ENCODE measurements at regions not wholly inside any gene's neighbourhood (a gene's known extent, or its start where the extent isn't known, plus 50 kb on each side); places are given as distances from the start of the nearest gene placed in this dataset.

DNA sequence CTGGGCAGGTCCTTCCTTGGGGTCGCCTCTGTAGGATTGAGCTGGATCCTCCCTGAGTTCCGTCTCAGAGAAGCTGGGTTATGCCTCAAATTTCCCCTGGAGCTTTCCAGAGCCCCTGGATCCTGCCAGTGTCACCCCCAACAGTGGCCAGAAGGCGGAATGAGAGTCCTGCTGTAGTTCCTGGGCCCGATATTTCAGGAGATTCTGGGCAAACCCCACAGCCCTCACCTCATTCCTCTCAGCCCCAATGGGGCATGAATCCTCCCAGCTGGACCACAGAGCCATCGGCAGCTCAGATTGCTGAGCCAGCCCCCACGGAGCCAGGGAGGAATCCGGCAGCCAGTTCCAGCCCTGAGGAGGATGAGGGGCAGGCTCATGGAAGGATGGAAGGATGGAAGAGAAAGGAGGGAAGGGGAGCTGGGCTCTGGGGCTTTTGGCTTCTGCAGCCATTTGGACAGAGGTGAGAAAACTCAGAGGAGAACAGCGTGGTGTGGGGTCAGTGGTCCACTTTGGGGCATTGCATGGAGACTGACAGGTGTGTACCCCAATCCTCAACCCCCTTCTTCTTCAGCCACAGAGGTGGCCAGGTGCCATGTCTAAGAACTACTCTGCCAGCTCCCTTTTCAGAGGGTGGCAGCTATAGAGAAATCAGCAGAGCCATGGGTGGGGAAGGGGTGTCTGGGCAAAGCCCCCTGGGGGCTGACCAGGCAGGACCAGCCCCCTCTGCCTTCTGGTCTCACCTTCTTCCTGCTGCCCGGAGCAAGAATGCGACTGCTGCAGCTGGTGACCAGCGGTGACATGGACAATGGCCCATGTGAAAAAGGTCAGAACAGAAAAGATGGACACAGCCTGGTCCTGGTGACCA lies 867.6 kb downstream of the TBC1D22A start:
- no peak overlapping the region for H3K4me3 ChIP-seq (ENCODE audit: insufficient read depth, low read depth, low read length, poor library complexity, severe bottlenecking)
- no peak for DNase-seq
- no peaks in the 10 kb centered on the region for H3K9me3 ChIP-seq (ENCODE audit: control insufficient read depth, low read length)
- no peaks in the 10 kb centered on the region for H3K36me3 ChIP-seq (ENCODE audit: control insufficient read depth, insufficient read depth, low read length)
- H3K27me3 ChIP-seq (replicated peaks; ENCODE audit: control insufficient read depth, insufficient read depth, low read length, poor library complexity, severe bottlenecking) = no peaks in the 10 kb centered on the region
- no peaks in the 10 kb centered on the region for H3K4me1 ChIP-seq (ENCODE audit: control insufficient read depth, insufficient read depth, low read length, poor library complexity, severe bottlenecking)
- no peak overlapping the region for H3K27ac ChIP-seq (ENCODE audit: insufficient read depth, low read length, poor library complexity, severe bottlenecking)

DNA sequence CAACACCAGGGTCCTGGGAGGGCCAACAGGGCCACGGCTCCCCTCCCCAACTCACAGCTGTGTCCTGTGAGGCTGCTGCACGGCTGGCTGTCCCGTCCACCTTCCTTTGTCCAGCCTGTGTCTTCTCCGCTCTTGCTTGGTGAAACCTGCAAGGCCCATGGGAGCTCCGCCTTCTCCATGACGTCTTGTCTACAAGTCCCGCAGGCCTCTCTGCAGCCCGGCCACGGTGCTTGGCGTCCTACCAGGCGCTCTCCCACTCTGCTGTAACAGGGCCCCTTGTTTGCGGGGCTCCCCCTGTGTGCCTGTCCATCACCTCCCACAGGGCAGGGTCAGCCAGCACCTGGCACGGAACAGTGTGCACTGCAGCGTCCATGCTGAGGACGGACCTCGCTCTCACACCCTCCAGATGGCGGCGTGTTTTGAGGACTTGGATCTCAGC lies 866.8 kb downstream of the TBC1D22A start:
- no peaks in the 10 kb centered on the region for H3K4me1 ChIP-seq (ENCODE audit: control insufficient read depth, insufficient read depth, low read length, poor library complexity, severe bottlenecking)
- no peaks in the 10 kb centered on the region for H3K9me3 ChIP-seq (ENCODE audit: control insufficient read depth, low read length)
- H3K27ac ChIP-seq (ENCODE audit: insufficient read depth, low read length, poor library complexity, severe bottlenecking) = no peak overlapping the region
- H3K36me3 ChIP-seq (ENCODE audit: control insufficient read depth, insufficient read depth, low read length) = no peaks in the 10 kb centered on the region
- no peak for DNase-seq
- no peaks in the 10 kb centered on the region for H3K27me3 ChIP-seq (replicated peaks; ENCODE audit: control insufficient read depth, insufficient read depth, low read length, poor library complexity, severe bottlenecking)
- H3K4me3 ChIP-seq (ENCODE audit: insufficient read depth, low read depth, low read length, poor library complexity, severe bottlenecking) = no peak overlapping the region

DNA sequence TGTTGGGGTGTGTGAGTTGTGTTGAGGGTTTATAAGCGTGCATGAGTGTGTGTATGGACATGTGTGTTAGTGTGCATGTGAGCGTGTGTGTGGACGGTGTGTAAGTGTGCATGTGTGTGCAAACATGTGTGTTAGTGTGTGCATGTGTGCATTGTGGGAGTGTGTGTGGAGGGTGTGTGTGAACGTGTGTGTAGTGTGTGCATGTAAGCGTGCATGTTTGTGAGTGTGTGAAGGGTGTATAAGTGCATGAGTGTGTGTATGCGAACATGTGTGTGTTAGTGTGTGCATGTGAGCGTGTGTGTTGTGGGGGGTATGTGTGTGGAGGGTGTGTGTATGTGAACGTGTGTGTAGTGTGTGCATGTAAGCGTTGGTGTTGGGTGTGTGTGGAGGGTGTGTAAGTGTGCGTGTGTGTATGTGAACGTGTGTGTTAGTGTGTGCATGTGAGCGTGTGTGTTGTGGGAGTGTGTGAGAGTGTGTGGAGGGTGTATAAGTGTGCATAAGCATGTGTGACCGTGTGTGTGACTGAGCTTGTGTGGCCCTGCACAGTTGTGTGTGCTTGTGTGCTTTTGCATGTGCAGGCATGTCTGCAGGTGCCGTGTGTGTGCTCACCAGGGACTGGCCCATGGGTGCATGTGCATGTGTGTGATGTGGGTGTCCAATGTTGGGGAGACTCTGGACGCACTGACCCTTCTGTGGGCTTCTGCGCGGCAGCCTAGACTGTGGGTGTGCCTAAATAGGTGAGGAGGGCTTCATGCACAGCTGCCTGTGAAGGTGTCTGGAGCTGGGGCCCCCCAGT lies 866.2 kb downstream of the TBC1D22A start:
- H3K4me3 ChIP-seq (ENCODE audit: insufficient read depth, low read depth, low read length, poor library complexity, severe bottlenecking) = no peak overlapping the region
- no peaks in the 10 kb centered on the region for H3K4me1 ChIP-seq (ENCODE audit: control insufficient read depth, insufficient read depth, low read length, poor library complexity, severe bottlenecking)
- DNase-seq = no peak
- H3K27me3 ChIP-seq (replicated peaks; ENCODE audit: control insufficient read depth, insufficient read depth, low read length, poor library complexity, severe bottlenecking) = no peaks in the 10 kb centered on the region
- H3K9me3 ChIP-seq (ENCODE audit: control insufficient read depth, low read length) = no peaks in the 10 kb centered on the region
- H3K27ac ChIP-seq (ENCODE audit: insufficient read depth, low read length, poor library complexity, severe bottlenecking) = no peak overlapping the region
- no peaks in the 10 kb centered on the region for H3K36me3 ChIP-seq (ENCODE audit: control insufficient read depth, insufficient read depth, low read length)

DNA sequence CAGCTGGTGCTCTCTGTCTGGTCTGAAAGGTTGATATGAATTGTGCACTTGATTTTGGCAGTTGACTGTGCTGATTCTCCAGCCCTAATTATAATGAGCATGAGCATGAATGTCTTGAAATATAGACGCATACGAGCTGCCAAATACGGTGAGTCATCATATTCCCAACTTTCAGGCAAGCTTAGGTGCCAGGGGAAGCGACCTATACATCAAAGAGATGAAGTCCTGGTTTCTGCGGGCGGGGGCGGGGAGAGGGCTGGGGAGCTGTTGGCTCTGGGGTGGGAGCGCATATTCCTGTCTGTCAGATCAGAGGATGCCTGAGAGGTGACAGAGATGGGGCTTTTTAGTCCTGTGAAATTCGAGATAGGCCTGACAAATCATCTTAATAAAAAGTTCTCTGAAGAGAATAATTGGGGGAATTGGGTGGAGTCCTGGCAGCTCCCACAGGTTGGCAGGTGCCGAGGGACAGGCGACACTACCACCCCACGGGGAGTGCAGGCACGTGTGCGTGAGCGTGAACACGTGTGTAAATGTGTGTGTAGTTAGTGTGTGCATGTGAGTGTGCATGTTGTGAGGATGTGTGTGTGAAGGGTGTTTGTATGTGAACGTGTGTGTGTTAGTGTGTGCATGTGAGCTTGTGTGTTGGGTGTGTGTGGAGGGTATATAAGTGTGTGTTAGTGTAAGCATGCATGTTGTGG lies 865.3 kb downstream of the TBC1D22A start:
- no peak for DNase-seq
- no peak overlapping the region for H3K27ac ChIP-seq (ENCODE audit: insufficient read depth, low read length, poor library complexity, severe bottlenecking)
- H3K36me3 ChIP-seq (ENCODE audit: control insufficient read depth, insufficient read depth, low read length) = no peaks in the 10 kb centered on the region
- H3K4me1 ChIP-seq (ENCODE audit: control insufficient read depth, insufficient read depth, low read length, poor library complexity, severe bottlenecking) = no peaks in the 10 kb centered on the region
- no peaks in the 10 kb centered on the region for H3K27me3 ChIP-seq (replicated peaks; ENCODE audit: control insufficient read depth, insufficient read depth, low read length, poor library complexity, severe bottlenecking)
- H3K4me3 ChIP-seq (ENCODE audit: insufficient read depth, low read depth, low read length, poor library complexity, severe bottlenecking) = no peak overlapping the region
- H3K9me3 ChIP-seq (ENCODE audit: control insufficient read depth, low read length) = no peaks in the 10 kb centered on the region

DNA sequence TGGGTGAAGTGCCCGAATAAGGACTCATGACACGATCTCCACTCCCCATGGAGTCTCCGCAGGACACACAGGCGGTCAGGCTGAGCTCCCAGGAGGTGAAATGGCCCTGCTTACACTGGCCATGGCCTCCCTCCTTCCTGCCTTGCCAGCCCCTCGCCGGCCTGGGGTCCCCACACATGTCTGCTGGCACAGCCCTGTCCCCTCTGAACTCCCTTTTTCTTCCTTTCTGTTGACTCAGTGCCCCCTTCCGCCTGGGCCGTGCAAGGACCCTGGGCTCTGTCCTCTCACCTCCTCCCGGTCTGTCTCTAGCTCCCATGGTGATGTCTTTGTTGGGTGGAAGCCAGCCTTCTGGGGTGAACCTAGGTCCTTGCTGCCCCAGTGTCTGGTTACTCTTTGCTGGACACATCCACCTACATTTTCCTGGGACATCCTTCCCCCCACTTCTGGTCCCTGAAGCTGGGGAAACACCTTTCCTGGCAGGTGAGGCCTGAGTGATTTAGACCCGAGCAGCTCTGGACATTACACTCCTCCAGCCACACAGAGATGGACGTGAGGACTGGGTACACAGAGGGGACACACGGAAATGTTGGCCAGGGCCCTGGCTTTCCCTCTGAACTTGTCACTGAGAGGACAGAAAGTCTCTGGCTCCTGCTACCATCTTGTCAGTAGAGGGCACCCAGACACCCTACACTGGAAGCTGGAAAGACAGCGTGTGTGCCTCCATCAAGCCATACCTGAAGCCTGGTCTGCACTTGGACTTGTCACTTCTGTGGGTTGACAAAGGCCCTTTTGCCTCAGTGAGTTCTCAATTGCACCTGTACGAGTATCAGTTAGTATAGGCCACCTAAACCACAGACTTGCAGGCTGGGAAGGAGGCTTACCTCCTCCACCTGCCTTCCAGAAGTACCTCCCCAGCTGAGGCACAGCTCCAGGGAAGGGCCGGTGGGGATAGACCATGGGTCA lies 864.3 kb downstream of the TBC1D22A start:
- no peak for DNase-seq
- Histone ChIP-seq H3K27me3 (replicated peaks; ENCODE audit: control insufficient read depth, insufficient read depth, low read length, poor library complexity, severe bottlenecking) (no peaks in the 10 kb centered on the region), H3K36me3 (ENCODE audit: control insufficient read depth, insufficient read depth, low read length) (no peaks in the 10 kb centered on the region), H3K9me3 (ENCODE audit: control insufficient read depth, low read length) (no peaks in the 10 kb centered on the region), H3K27ac (ENCODE audit: insufficient read depth, low read length, poor library complexity, severe bottlenecking) (no peak overlapping the region), H3K4me1 (ENCODE audit: control insufficient read depth, insufficient read depth, low read length, poor library complexity, severe bottlenecking) (no peaks in the 10 kb centered on the region), H3K4me3 (ENCODE audit: insufficient read depth, low read depth, low read length, poor library complexity, severe bottlenecking) (no peak overlapping the region)

DNA sequence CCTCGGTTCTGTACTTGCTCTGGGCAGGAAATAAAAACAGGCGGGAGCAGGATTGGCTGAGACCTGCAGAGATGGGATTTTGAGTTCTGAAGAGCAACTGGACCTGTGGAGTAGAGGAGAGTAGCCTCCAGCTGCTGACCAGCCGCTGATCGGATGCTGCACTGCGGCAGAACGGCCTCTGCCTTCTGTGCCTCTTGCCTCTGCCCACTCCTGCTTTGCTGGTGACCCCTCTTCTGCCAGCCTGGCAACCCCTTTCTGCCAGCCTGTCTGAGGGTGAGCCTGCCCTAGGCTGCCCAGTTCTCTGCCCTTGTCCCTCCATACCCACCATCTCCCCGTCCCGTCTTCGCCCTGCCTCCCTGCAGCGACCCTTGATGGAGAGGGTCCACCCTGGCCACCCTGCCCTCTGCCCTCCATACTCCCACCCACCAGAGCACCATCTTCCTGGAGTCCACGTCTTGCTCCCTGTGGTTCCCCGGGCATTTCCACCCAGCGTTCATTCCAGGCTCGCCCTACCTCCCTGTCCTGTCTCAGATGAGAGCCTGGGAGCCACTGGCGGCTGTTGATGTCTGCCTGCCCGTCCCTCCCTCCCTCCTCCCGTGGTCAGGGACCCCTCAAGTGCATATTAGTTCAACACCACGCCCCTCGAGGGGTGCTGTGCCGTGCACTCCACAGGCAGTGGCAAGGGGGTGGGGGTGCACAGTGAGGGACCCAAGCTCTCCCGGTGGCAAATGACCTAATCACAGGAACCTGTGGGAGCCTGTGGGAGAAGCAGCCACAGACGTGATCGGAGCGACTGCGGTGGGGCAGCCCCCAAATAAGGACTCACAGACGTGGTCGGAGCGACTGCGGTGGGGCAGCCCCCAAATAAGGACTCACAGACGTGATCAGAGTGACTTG lies 863.3 kb downstream of the TBC1D22A start:
- Histone ChIP-seq H3K27me3 (replicated peaks; ENCODE audit: control insufficient read depth, insufficient read depth, low read length, poor library complexity, severe bottlenecking) (no peaks in the 10 kb centered on the region), H3K27ac (ENCODE audit: insufficient read depth, low read length, poor library complexity, severe bottlenecking) (no peak overlapping the region), H3K4me3 (ENCODE audit: insufficient read depth, low read depth, low read length, poor library complexity, severe bottlenecking) (no peak overlapping the region), H3K36me3 (ENCODE audit: control insufficient read depth, insufficient read depth, low read length) (no peaks in the 10 kb centered on the region), H3K9me3 (ENCODE audit: control insufficient read depth, low read length) (no peaks in the 10 kb centered on the region), H3K4me1 (ENCODE audit: control insufficient read depth, insufficient read depth, low read length, poor library complexity, severe bottlenecking) (no peaks in the 10 kb centered on the region)
- no peak for DNase-seq

DNA sequence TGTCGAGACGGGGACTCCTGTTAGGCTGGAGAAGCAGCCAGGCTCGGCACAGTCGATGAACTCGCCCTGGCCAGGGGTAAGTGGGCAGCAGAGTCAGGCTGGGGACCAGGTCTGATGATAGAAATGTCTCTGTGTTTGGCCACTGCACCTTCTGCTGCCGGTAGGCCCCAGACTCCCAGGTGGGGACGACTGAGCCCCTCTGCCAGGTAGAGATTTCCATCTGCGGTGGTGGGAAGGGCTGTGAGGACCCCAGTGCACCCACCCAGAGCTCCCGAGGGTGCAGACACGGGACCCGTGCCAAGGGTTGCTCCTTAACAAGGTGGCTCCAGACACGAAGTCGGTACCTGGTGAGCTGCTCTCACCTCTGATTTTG lies 862.5 kb downstream of the TBC1D22A start:
- Histone ChIP-seq H3K9me3 (ENCODE audit: control insufficient read depth, low read length) (no peaks in the 10 kb centered on the region), H3K27me3 (replicated peaks; ENCODE audit: control insufficient read depth, insufficient read depth, low read length, poor library complexity, severe bottlenecking) (no peaks in the 10 kb centered on the region), H3K4me3 (ENCODE audit: insufficient read depth, low read depth, low read length, poor library complexity, severe bottlenecking) (no peak overlapping the region), H3K36me3 (ENCODE audit: control insufficient read depth, insufficient read depth, low read length) (no peaks in the 10 kb centered on the region), H3K4me1 (ENCODE audit: control insufficient read depth, insufficient read depth, low read length, poor library complexity, severe bottlenecking) (no peaks in the 10 kb centered on the region), H3K27ac (ENCODE audit: insufficient read depth, low read length, poor library complexity, severe bottlenecking) (no peak overlapping the region)
- DNase-seq = no peak

DNA sequence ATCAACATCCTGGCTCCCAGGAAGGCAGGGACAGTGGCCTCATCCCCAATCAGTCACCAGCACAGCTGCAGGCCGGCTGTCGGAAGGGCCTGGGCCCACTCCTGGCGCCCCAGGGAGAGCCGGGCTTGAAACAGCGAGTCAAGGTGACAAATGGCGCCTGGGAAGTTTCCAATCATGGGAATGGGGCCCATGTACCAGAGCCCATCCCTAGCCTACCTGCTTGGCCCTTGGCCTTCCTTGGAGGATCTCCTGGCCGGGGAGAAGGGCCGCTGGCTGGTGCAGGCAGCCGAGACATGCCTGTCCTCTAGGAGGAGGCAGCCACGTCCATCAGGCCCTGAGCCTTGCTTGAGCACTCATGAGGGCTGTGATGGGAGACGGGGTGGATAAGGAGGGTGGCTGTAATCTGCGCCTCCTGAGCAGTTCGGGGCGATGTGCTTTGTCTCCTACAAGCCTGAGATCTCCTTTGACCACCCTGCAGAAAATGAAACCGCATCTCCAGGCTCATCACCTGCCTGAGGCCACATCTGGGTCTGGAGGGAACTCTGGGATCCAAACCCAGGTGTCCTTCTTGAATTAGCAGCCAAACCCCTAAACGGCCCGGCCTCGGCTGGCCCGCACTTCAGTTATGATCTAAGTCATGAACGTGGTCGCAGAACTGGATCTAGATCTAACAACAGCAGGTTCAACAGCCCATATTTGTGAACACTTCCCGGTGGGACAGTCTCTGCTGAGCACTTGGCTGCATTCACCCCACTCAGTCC lies 862.0 kb downstream of the TBC1D22A start:
- Histone ChIP-seq H3K36me3 (ENCODE audit: control insufficient read depth, insufficient read depth, low read length) (no peaks in the 10 kb centered on the region), H3K27ac (ENCODE audit: insufficient read depth, low read length, poor library complexity, severe bottlenecking) (no peak overlapping the region), H3K4me3 (ENCODE audit: insufficient read depth, low read depth, low read length, poor library complexity, severe bottlenecking) (no peak overlapping the region), H3K9me3 (ENCODE audit: control insufficient read depth, low read length) (no peaks in the 10 kb centered on the region), H3K4me1 (ENCODE audit: control insufficient read depth, insufficient read depth, low read length, poor library complexity, severe bottlenecking) (no peaks in the 10 kb centered on the region), H3K27me3 (replicated peaks; ENCODE audit: control insufficient read depth, insufficient read depth, low read length, poor library complexity, severe bottlenecking) (no peaks in the 10 kb centered on the region)
- DNase-seq = no peak
